ENCODE measurements at regions not wholly inside any gene's neighbourhood (a gene's known extent, or its start where the extent isn't known, plus 50 kb on each side); places are given as distances from the start of the nearest gene placed in this dataset.

DNA sequence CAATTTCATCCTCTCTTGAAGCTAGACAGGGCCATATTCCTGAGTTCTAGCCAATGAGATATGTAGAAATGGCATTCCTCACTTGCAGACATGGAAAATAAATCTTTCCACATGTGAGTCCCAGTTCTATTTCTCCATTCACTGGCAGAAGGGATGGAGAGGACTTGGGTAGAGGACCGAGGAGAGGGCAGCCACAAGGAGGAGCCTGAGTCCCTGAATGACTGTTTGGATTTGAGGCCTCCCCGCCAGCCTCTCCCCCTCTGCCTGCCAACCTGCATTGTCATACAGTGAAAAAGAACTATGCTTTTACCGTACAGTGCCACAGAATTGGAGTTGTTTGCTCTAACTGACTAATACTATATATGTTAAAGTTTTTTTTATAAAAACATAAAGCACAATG, 583.0 kb upstream of the WWC1 start:
- no peak for DNase-seq (ENCODE audit: low read depth)

DNA sequence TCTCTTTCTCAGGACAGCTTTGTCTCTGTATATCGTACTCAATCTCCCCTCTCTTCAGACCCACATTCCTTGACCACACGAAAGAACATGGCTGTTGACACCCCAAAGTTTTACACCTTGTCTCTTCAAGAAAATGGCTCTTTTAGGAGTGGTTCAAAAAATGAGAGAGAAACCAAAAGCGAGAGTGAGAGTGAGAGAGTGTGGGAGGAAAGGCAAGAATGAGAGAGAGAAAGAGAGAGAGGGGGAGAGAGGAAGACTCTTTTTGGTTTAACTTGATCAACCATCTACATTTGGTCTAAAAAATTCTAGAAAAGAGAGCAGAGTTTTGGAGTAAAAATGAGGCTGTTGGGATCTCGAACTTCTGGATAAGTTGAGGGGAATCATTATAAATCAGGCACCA, 581.8 kb upstream of the WWC1 start:
- DNase-seq (ENCODE audit: low read depth) = no peak

DNA sequence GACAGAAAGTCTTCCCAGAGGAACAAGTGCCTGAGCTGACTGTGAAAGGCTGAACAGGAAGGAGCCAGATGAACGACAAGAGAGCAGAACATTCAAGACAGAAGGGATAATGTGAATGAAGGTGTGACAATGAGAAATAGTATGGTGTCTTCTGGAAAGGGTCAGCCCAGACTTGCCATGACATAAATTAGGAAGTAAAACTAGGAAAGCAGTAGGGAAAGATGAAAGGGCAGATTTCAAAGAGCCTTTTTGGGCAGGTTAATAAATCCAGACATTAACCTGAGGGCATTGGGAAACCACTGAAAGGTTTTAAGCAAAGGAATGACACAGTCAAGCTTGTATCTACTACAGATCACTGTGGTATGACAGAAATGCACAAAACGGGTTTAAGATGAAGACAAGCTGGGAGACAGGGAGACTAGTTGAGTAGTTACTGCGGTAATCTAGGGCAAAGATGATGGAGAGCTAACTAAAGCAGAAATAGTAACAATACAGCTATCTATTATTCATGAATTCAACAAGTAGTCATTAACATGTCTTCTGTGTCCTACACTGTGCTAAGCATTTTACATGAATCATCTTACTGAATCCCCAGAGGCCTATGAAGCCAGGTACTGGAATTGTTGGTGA, 580.9 kb upstream of the WWC1 start:
- DNase-seq (ENCODE audit: low read depth) = no peak

DNA sequence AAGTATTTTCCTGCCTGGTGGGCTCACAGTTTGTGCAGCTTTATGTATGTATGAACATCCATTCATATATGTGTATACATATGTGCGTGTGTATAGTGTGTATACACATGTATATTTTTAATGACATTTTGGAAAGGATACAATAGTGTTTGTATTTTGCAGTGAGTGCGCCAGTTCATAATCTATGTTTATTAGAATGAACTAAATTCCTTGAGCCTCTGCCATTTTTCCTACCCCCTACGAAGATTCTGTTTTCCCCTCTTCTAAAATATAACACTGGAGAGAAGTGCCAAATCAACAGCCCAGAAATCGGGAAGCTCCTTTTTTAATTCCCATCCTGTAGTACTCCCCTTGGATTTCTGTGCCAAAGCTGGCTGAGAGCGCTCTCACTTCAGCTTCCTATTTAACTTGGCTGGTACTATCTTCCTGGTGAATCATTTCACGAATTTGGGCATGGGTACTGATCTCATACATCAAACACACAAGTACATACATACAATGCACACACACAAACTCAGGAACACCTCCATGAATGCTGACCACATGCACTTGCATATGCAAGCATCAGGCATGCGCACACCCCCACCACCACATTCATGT, 578.4 kb upstream of the WWC1 start:
- DNase-seq (ENCODE audit: low read depth) = no peak

DNA sequence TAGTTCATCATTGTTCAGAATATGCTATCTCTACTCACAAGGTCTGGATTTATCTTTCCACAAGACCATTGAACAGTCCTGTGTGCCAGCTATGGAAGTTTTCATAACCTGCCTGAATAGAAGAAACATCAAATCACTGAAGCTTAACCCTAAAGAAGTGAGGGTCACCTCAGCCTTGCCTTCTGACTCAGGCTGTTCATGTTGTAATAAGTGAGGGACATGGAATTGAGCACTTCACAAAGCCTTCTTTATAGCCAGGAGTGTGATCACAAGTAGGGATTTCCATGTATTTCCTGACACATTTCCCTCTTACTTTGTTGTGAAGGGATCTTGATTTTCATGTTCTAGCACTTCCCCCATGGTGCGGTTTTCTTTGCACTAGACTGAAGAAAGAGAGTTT, 577.5 kb upstream of the WWC1 start:
- no peak for DNase-seq (ENCODE audit: low read depth)

DNA sequence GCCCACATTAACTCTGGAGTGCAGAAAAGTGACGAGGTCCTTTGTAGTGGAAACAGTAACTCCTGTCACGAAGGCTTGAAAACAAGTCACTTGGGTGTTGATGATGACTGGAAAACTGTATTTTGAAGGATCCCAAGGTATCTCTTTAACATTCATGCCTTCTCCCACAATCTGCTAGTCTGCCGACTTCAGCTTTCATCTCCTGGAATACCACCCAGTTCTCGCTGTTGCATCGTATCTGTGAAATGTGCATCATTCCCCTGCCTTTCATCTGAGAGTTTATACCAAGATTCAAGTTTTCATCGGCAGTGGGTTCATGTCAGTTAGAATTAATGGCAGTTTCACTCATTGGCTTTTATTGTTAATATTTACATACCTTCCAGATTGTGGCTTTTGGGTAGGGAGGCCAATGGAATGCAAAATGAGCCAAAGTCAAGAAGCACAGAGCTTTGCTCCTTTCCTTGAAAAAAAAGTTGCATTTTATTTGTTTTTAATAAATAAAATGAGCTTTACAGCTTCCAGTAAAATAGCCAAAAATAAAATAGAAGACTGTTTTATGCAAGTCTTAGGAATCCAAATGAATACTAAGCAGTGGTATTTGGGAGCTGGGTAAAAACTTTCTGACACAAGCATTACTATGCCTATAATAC, 575.2 kb upstream of the WWC1 start:
- DNase-seq (ENCODE audit: low read depth) = peak; percentile 90

DNA sequence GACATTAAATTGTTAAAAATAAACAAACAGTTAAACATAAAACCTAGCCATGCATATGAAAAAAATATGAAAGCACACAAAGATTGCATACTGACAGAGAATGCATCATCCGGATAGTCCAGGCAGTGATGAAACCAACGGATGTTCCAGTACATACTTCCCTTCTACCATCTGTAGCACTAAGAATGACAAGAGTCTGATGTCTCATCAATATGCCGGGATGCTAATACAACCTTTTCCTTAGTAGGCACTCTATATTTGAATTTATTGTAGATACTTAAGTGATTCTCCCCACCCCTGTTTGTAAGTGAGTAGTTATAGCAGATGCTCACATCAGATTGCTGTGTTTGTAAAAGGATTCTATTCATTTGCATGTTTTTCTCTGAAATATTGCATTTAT, 571.2 kb upstream of the WWC1 start:
- no peak for DNase-seq (ENCODE audit: low read depth)

DNA sequence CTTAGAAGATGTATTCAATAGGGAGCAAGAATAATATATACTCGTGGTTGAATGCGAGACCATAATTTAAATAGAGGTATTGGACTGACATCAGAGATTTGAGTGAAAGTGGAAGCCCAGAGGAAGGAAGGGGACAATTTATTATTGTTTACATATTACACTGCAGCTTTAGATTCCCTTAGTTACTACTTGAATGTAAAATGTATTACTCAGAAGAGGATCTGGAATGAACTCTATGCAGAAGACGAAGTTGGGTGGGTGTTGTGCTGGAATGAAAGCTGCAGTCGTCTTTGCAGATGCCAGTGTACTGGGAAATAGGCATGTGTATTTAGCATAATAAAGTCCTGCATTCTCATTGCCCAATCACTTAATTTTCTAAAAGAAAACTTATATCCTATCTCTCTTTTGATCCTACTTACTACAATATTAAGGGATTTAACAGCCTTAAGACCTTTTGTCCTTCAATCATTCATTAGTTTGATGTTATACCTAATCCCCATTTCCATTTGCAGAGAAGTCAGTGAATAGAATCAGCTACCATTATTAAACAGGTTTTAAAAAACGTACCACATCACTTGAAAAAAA, 570.7 kb upstream of the WWC1 start:
- DNase-seq (ENCODE audit: low read depth) = peak; percentile 75

DNA sequence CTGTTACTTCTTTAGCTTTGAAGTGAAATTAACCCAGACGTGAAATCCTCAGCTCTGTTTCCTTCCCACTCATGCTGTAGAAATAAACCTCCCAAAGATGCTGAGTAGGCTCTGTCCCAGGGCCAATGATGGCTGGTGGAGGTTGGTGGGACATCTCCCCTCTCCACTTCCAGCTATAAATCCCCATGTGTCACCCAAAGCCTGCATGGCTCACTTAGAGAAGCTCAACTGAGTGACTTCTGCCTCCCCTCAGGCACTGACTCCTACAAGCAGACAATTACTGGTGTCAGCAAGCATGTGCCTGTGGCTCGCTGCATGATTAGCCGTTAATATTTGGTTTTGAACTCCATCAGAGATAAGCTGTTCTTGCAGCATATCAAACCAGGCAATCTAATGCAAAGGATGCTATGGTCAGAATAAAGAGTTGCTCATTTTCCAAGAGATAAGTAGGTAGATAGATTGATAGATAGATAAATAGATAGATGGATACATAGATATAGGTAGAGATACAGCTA, 569.5 kb upstream of the WWC1 start:
- DNase-seq (ENCODE audit: low read depth) = no peak

DNA sequence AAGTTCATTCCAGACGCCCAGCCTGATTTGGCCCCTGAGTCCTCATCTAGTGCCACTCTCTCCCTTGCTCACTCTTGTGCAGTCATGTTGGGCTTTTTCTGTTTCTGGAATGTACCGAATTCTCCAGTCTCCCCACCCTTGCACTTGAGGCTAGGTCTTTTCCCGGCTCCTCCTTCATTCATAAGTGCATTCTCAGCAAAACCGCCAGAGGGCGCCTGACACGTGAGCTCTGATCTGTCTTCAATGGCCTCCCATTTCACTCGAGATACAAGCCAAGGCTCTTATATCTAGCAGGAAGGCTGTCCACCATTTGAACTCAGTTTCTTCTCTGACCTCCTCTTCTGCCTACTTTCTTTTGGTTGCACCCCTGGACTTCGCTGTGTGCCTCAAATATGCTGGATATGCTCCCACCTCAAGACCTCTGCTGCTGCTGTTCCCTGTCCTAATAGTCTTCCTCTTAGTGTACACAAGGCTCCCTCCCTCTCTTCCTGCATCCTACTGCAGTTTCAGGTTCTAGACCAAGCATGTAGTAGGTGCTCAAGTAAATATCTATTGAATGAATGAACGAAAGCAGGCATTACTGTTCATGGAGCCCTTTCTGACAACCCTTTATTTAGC, 568.1 kb upstream of the WWC1 start:
- peak; percentile 54 for DNase-seq (ENCODE audit: low read depth)

DNA sequence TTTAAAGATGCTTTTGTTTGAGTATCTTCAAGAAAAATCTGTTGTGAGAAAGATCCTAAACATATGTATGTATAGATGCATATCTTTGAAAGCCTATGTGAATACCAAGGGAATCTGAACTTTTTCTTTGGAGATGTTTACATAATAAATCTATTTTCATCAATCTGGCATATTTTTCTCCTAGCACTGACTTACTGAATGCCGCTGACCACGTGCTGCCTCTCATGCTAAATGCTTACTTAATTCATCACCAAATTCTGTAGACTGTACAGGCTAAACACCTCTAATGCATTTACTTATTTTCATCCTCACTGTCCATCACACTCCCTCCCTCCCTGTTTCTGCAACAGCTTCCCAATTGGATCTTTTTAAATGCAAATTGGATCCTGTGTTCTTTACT, 566.2 kb upstream of the WWC1 start:
- DNase-seq (ENCODE audit: low read depth) = no peak

DNA sequence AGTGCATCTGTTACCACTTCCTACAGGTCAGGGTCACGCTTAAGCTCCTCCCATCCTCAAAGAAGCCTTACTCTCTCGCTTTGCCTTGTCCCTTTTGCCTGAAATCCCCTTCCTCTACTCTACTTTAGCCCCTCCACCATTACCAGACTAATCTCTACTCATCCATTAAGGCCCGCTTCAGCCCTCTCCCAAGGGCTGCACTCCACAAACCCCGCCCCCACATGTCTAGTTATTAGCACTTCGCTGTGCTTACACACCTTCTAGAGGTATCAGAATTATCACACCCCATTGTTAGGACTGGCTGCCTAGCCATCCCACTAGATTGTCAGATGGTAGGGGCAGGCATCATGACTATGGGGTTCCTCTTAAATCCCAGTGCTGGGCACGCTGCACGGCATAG, 565.7 kb upstream of the WWC1 start:
- no peak for DNase-seq (ENCODE audit: low read depth)

DNA sequence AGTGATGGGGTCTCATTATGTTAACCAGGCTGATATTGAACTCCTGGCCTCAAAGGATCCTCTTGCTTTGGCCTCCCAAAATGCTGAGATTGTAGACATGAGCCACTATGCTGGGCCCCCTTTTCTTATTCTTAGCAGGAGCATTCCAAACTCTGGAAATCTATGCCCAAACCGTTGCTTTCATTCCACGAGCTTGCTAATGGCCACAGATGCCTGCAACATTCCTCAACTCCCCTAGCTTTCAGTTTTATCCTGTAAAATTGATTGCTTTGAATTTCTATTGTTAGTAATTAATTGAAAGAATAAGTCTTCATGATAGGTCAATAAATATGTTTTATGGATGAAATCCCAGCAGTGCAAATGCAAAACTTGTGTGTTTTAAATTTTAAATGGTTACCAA, 564.8 kb upstream of the WWC1 start:
- DNase-seq (ENCODE audit: low read depth) = peak; percentile 49

DNA sequence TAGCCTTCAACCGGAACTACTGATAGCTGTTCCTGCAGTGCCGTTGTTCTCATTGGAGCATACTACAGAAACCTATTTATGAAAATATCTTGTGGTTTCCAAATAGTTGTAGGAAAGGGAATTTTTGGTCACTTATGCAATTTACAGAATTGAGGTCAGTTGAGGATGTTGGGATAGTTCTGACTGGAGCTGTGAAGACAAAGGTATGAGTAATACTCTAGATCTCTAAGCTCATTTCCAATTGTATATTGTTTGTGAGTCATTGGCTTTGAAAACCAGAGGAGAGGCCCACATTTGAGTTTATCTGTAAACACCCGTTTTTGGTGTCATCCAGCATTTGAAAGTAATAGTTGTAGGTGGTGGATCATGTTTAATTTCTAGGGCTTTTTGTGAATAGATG, 561.3 kb upstream of the WWC1 start:
- peak; percentile 98 for DNase-seq (ENCODE audit: low read depth)

DNA sequence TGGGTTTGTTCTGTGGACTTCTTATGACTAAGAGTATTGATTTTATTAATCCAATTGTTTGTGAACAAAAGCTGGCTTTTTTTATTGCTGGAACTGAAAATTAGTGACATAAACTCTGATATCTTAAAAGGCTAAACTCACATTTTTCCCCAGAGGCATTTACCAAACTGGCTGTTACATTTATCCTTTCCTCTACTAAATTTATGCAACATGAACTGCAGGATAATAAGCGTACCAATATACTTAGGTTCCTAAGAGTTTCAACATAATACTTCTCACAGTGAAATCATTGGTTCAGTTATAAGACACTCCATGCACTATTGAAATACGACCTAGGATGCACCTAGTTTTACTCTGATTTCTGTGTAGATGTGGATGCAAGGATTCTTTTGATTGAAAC, 560.8 kb upstream of the WWC1 start:
- no peak for DNase-seq (ENCODE audit: low read depth)

DNA sequence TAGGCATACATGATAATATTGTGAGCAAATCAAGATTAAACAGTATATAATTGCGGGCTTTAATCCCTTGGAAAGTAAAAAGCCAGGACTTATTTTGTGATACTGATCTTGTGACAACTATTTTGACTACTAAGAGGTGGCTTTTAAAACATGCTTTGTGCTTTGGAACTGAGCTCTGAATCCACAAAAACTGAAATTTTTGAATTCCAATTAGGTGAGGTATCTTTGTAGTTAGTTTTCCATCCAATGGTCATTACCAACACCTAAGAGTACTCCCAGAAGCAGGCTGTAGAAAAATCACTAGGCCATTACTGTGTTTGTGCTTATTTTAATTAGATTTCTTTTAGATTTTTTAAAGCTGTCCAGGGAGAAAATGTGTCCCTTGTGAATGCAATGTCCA, 559.5 kb upstream of the WWC1 start:
- DNase-seq (ENCODE audit: low read depth) = no peak

DNA sequence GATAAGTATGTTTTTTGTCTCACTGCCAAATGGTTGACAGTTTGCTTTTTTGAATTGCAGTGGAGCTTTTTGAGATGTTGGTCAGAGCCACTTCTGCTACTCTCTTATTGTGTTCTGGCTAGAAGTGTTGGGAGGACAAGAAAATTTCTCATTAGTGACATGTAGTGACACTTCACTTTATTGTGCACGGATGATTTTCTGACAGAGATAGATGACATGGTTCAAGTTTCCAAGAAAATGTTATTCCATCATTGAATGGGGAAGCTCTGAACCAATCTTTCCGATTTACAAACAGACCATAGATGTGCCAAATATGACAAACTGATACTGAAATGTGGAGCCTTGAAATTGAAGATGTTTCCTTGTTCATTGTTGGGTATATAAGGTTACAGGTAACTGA, 558.9 kb upstream of the WWC1 start:
- no peak for DNase-seq (ENCODE audit: low read depth)

DNA sequence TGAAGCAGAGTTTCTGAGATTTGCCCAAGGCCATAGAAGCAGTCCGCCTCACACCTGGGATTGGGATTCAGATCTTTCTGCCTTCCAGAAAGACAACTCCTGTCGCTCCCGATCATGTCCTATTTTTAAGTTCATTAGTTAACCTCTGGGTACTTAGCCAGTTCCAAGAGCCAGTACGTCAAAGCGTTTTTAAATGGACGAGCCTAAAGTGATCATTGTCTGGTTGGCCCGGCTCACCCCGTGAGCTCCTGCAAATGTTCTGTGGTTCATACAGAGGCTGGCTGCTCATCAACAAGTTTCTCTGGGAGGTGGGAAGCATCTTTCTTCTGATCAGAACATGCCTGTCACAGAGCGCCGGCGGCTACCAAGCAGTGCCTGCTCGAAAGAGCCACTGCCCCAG, 554.5 kb upstream of the WWC1 start:
- no peak for DNase-seq (ENCODE audit: low read depth)

DNA sequence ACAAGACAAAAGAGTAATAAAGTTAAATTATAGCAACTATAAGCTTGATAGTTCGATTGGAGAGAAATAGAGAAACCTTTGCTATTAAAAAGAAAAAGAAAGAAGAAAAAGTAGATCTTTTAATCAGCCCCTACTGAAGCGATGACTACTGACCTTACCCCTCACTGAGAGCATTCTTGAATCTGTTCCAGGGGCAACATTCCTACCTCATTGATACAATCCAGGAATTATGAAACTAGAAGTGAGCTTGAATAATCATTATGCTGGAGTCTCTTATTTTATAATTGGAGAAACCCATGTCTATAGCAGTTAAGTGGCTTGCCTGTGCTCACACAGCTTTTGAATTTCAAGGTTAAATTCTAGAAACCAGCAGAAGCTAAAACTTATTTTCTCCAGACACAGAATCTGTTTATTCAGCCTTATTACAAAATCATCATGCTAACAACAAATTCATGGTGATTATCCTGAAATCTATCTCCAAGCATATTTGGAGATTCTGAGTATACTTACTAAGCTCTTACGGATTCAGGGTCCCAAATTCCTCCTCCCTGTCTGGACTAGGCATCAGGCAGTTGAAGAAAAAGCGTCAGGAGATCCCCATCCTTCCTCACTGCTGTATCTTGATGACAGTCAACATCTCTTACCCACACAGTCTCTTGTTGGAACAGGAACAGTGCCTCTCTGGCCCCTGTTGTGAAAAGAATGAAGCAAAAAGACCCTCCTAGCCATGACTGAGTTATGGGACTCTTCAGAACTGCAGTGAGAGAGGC, 547.6 kb upstream of the WWC1 start:
- DNase-seq (ENCODE audit: low read depth) = no peak

DNA sequence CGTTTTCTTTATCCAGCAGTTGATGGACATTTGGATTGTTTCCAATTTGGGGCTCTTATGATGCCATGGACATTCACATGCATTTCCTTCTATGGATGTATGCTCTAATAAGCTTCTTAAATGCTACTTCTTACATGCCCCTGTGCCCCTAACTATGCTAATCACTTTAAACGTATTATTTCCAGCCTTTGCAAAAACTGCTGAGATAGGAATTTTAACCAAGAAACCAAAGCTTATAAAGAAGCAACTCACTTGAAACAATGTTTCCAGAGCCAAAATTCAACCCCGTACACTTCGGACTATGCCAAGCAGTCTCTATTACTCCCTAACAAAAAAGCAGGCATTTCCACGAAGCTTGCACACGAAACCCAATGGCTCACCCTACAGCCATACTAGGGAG, 545.6 kb upstream of the WWC1 start:
- DNase-seq (ENCODE audit: low read depth) = no peak

DNA sequence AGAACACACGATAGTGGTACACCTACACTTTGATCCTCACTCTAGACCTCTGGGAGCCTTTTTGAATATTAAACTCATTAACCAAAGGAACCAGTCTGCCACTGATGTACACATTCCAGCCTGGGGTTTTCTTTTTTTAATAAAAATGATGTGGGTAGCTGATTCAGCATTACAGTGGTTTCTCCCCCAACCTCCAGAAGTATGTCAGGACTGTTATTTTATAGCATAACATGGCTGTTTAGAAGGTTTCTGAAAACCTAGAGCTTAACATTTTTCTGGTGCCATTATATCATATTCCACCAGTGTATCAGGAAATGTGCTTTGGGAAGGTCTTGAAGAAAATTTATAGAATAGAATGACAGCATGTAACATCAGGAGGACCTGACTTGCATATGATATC, 540.9 kb upstream of the WWC1 start:
- DNase-seq (ENCODE audit: low read depth) = no peak

DNA sequence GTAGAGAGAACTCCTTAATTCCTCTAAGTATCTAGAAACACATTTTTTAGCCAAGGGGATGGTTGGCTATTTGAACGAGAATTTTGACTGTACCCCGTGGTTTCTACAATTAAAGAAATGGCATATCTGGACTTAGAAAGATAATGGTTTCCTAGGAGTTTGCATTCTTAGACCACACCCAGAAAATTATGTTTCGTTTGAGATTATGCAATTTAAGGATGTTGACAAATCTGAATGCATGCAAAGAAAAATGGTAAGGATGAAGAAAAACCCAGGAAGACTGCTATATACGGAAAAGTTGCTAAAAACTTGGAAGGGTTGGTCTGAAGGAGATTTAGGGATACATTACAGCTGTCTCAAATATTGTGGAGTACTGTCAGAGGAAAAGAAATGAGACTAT, 538.5 kb upstream of the WWC1 start:
- DNase-seq (ENCODE audit: low read depth) = no peak
